ENCODE measurements at regions not wholly inside any gene's neighbourhood (a gene's known extent, or its start where the extent isn't known, plus 50 kb on each side); places are given as distances from the start of the nearest gene placed in this dataset.
"Not testable (repeated sequence)": the region's sequence is repeated elsewhere in the genome, so short reads cannot be mapped to it uniquely, and the experiment has no call there.

GRCh38 chr1:38760562-38760961 is 99.0 kb downstream of the RRAGC start:
- ChIA-PET CTCF (no interaction called here), POLR2A (no interaction called here)

GRCh38 chr1:38758820-38759219 is 100.8 kb downstream of the RRAGC start:
- ChIA-PET CTCF (no interaction called here), POLR2A (no interaction called here)

- CTCF ChIA-PET, result no interaction called here
- POLR2A ChIA-PET, result no interaction called here
Observed at GRCh38 chr1:38746941-38747600, 112.5 kb downstream of the RRAGC start.

GRCh38 chr1:38746402-38746935 is 113.1 kb downstream of the RRAGC start:
- POLR2A ChIA-PET, result no interaction called here
- CTCF ChIA-PET, result no interaction called here

GRCh38 chr1:38745476-38746401 is 113.8 kb downstream of the RRAGC start:
- POLR2A ChIA-PET, result no interaction called here
- CTCF ChIA-PET, result no interaction called here

- POLR2A ChIA-PET, result no interaction called here
- CTCF ChIA-PET, result no interaction called here
Observed at GRCh38 chr1:38744452-38745350, 114.9 kb downstream of the RRAGC start.

- ChIA-PET CTCF (no interaction called here), POLR2A (no interaction called here)
Observed at GRCh38 chr1:38743184-38743583, 116.4 kb downstream of the RRAGC start.

GRCh38 chr1:38741341-38741740 is 118.2 kb downstream of the RRAGC start:
- ChIA-PET CTCF (no interaction called here), POLR2A (interaction anchor here (0.7 kb wide), 1 partner anchor 1403 kb away, joined by 8 read pairs; no protein-coding TSS in a partner anchor)

GRCh38 chr1:38740487-38740886 is 119.1 kb downstream of the RRAGC start:
- ChIA-PET CTCF (interaction anchor here (1.2 kb wide), 1 partner anchor 13 kb away, joined by 4 read pairs; no protein-coding TSS in a partner anchor), POLR2A (no interaction called here)

GRCh38 chr1:38738207-38738606 is 121.4 kb downstream of the RRAGC start:
- ChIA-PET CTCF (no interaction called here), POLR2A (no interaction called here)

- ChIA-PET POLR2A (no interaction called here), CTCF (interaction anchor here (0.7 kb wide), 1 partner anchor 9 kb away, joined by 3 read pairs; no protein-coding TSS in a partner anchor)
Observed at GRCh38 chr1:38736399-38736798, 123.2 kb downstream of the RRAGC start.

- ChIA-PET POLR2A (no interaction called here), CTCF (interaction anchor here (0.7 kb wide), 1 partner anchor 8 kb away, joined by 3 read pairs; no protein-coding TSS in a partner anchor)
Observed at GRCh38 chr1:38735651-38736161, 123.9 kb downstream of the RRAGC start.

GRCh38 chr1:38733761-38734160 is 125.8 kb downstream of the RRAGC start:
- POLR2A ChIA-PET, result no interaction called here
- CTCF ChIA-PET, result no interaction called here

- ChIA-PET CTCF (no interaction called here), POLR2A (no interaction called here)
Observed at GRCh38 chr1:38730511-38731397, 128.8 kb downstream of the RRAGC start.

- CTCF ChIA-PET, result no interaction called here
- POLR2A ChIA-PET, result no interaction called here
Observed at GRCh38 chr1:38728585-38728908, 131.0 kb downstream of the RRAGC start.

GRCh38 chr1:38727684-38728584 is 131.6 kb downstream of the RRAGC start:
- ChIA-PET POLR2A (no interaction called here), CTCF (interaction anchor here (0.9 to 1.3 kb wide), 2 partner anchors 8 to 12 kb away, joined by 3 to 4 read pairs; no protein-coding TSS in a partner anchor)

- CTCF ChIA-PET, POLR2A ChIA-PET: not testable (repeated sequence)
Observed at GRCh38 chr1:38725321-38725961, 134.1 kb downstream of the RRAGC start.
